HCT116 (cell line): ENCODE measurements at regions not wholly inside any gene's neighbourhood (a gene's known extent, or its start where the extent isn't known, plus 50 kb on each side); places are given as distances from the start of the nearest gene placed in this dataset.

ENCODE experiments used
- ATAC-seq: fragments of 200-7000 bp; cut with Tn5 transposase; 2 replicates; pipeline ENCODE4 v1.9.1; 2020; ENCODE audit warnings: mild to moderate bottlenecking, moderate library complexity
- BruUV-seq: library from RNA; stranded (reverse); fragments of 400-500 nt; replicated peaks from 2 replicates; lab custom pipeline; 2021; lab: Mats Ljungman, UMichigan
- CTCF ChIA-PET: fragments of 300-600 bp; sonication (Branson Sonifier 250); formaldehyde crosslinking; loops from one replicate; lab custom pipeline; 2021; ENCODE audit warnings: antibody characterized with exemption; lab: Charles Lee
- POLR2A ChIA-PET: fragments of 300-600, 350-600 bp; sonication (Branson Sonifier 250); formaldehyde crosslinking; loops from one replicate; lab custom pipeline; 2021; ENCODE audit warnings: antibody characterized with exemption; lab: Charles Lee
- RAD21 ChIA-PET, 2 experiments: fragments of 300-600 bp; sonication (Branson Sonifier 250); formaldehyde crosslinking; loops; one replicate each; lab custom pipeline; 2023; ENCODE audit warnings: low total read pairs in 2 of 2; ENCODE audit not compliant: uncharacterized antibody in 2 of 2, unreplicated experiment in 2 of 2, low non-redundant PET in 1 of 2; lab: Charles Lee
- DNase-seq: peaks from one replicate; pipeline ENCODE4 v3.0.0-alpha.2; 2010; ENCODE audit warnings: low read depth, low spot score
- H2AFZ ChIP-seq: fragments of 200-600 bp; shearing (Covaris generic), sonication (generic); 2 replicates; pipeline ENCODE4 v1.6.1; 2017; ENCODE audit warnings: low read depth, mixed run types, mixed read lengths, antibody characterized with exemption, low read length; ENCODE audit not compliant: poor library complexity, severe bottlenecking
- H3K27ac ChIP-seq: 2 replicates; pipeline ENCODE4 v1.5.1; 2012; ENCODE audit warnings: low read depth, low read length
- H3K27me3 ChIP-seq: fragments of 200-600 bp; sonication (generic); 2 replicates; pipeline ENCODE4 v1.6.1; 2016; ENCODE audit warnings: mixed run types, low read length, mixed read lengths; ENCODE audit not compliant: insufficient read depth
- H3K36me3 ChIP-seq, 2 experiments: fragments of 200-500 bp in 1 of 2; fragments of 200-600 bp in 1 of 2; sonication (Bioruptor generic) in 1 of 2; sonication (generic) in 1 of 2; 2 replicates each; pipeline versions ENCODE4 v1.5.1 to v1.6.1; 2014 to 2016; ENCODE audit warnings: low read length in 2 of 2, inconsistent platforms in 1 of 2, mixed read lengths in 1 of 2, mixed run types in 1 of 2; ENCODE audit not compliant: insufficient read depth in 2 of 2, control insufficient read depth in 1 of 2
- H3K4me1 ChIP-seq, 2 experiments: fragments of 200-600 bp in 1 of 2; sonication (generic) in 1 of 2; 2 replicates each; pipeline versions ENCODE4 v1.5.1 to v1.6.1; 2012 to 2017; ENCODE audit warnings: low read length in 2 of 2, inconsistent platforms in 1 of 2, mild to moderate bottlenecking in 1 of 2, mixed read lengths in 1 of 2, mixed run types in 1 of 2, moderate library complexity in 1 of 2; ENCODE audit not compliant: insufficient read depth in 2 of 2, control insufficient read depth in 1 of 2
- H3K4me2 ChIP-seq: fragments of 200-600 bp; sonication (generic); 2 replicates; pipeline ENCODE4 v1.6.1; 2017; ENCODE audit warnings: mixed run types, low read length, mixed read lengths
- H3K4me3 ChIP-seq, 2 experiments: fragments of 200-600 bp in 1 of 2; sonication (generic) in 1 of 2; replicated peaks in 1 of 2; 2 replicates each; pipeline ENCODE4 v1.5.1; 2011 to 2016; ENCODE audit warnings: low read length in 2 of 2, control low read depth in 1 of 2, low read depth in 1 of 2, mild to moderate bottlenecking in 1 of 2, mixed read lengths in 1 of 2, mixed run types in 1 of 2
- H3K79me2 ChIP-seq: fragments of 200-600 bp; sonication (generic); 2 replicates; pipeline ENCODE4 v1.6.1; 2017; ENCODE audit warnings: mild to moderate bottlenecking, mixed run types, low read length, moderate library complexity, mixed read lengths; ENCODE audit not compliant: insufficient read depth
- H3K9ac ChIP-seq: fragments of 200-600 bp; sonication (generic); 2 replicates; pipeline ENCODE4 v1.6.1; 2016; ENCODE audit warnings: low read length, mixed read lengths
- H3K9me2 ChIP-seq: fragments of 200-600 bp; sonication (generic), shearing (Covaris generic); 2 replicates; pipeline ENCODE4 v1.6.1; 2017; ENCODE audit warnings: mixed run types, mild to moderate bottlenecking, moderate library complexity; ENCODE audit not compliant: insufficient read depth
- H3K9me3 ChIP-seq, 2 experiments: fragments of 200-500 bp in 1 of 2; fragments of 200-600 bp in 1 of 2; sonication (Bioruptor generic) in 1 of 2; sonication (generic) in 1 of 2; 2 replicates each; pipeline ENCODE4 v1.6.1; 2014 to 2017; ENCODE audit warnings: low read length in 2 of 2, mixed read lengths in 2 of 2, inconsistent platforms in 1 of 2, low read depth in 1 of 2, mild to moderate bottlenecking in 1 of 2, mixed run types in 1 of 2, moderate library complexity in 1 of 2; ENCODE audit not compliant: control insufficient read depth in 1 of 2, insufficient read depth in 1 of 2
- H4K20me1 ChIP-seq: fragments of 200-600 bp; sonication (generic), shearing (Covaris generic); 2 replicates; pipeline ENCODE4 v1.6.1; 2017; ENCODE audit warnings: mixed run types, mild to moderate bottlenecking, moderate library complexity; ENCODE audit not compliant: insufficient read depth
- EGR1 ChIP-seq: IDR thresholded peaks from 2 replicates; pipeline ENCODE4 v1.6.1; 2012; ENCODE audit warnings: low read depth
- ELF1 ChIP-seq: IDR thresholded peaks from 2 replicates; pipeline ENCODE4 v1.6.1; 2012; ENCODE audit warnings: low read depth, borderline replicate concordance
- EZH2 ChIP-seq: fragments of 200-600 bp; sonication (generic); IDR thresholded peaks from 2 replicates; pipeline ENCODE4 v1.6.1; 2017; ENCODE audit warnings: antibody characterized with exemption, mixed run types
- FOSL1 ChIP-seq: IDR thresholded peaks from 2 replicates; pipeline ENCODE4 v1.6.1; 2012; ENCODE audit warnings: low read depth
- JUND ChIP-seq: IDR thresholded peaks from 2 replicates; pipeline ENCODE4 v1.6.1; 2012
- POLR2AphosphoS5 ChIP-seq: IDR thresholded peaks from 2 replicates; pipeline ENCODE4 v1.6.1; 2011; ENCODE audit warnings: mild to moderate bottlenecking, low read depth, low read length, moderate library complexity
- RAD21 ChIP-seq: IDR thresholded peaks from 2 replicates; pipeline ENCODE4 v1.6.1; 2012; ENCODE audit warnings: low read depth, mild to moderate bottlenecking
- SIN3A ChIP-seq: IDR thresholded peaks from 2 replicates; pipeline ENCODE4 v1.6.1; 2012; ENCODE audit warnings: low read depth
- YY1 ChIP-seq: IDR thresholded peaks from 2 replicates; pipeline ENCODE4 v1.6.1; 2011; ENCODE audit warnings: low read length, low read depth, moderate library complexity, mild to moderate bottlenecking; ENCODE audit not compliant: insufficient replicate concordance; ENCODE audit errors: extremely low read depth
- ZFX ChIP-seq: fragments of 450-650 bp; IDR thresholded peaks from 2 replicates; pipeline ENCODE4 v1.6.1; 2017
- ZNF274 ChIP-seq: fragments of 200-500 bp; sonication (Bioruptor generic); IDR thresholded peaks from 2 replicates; pipeline ENCODE4 v1.6.1; 2014; ENCODE audit warnings: mild to moderate bottlenecking, low read depth, low read length, inconsistent platforms
- intact Hi-C: fragments of 100-400 bp; cut with micrococcal nuclease; formaldehyde crosslinking; loops from 2 replicates; pipeline ENCODE4 v1.10.0; 2022
- TF ChIP-seq, protein P1 (sequence below): IDR thresholded peaks from 2 replicates; pipeline ENCODE4 v1.6.1; 2012
- TF ChIP-seq, protein P2 (sequence below): IDR thresholded peaks from 2 replicates; pipeline ENCODE4 v1.6.1; 2012; ENCODE audit warnings: low read depth

DNA sequence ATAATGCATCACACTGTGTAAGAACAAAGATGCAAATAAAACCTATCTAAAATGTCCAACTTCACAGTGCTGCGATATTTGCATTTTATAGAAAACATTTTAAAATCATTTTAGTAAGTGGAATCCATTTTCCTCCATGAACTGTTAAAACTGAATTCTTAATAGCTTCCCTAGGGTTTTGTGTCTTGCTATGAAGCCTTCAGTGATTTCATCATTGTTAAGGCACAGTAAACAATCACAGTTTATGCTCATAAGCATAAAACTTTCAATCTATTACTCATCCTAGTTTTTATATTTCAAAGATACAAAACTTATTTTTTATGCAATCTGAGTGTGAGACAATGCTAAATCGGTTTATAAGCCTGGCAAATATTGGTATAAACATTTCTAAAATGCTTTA, 509.7 kb downstream of the TUSC7 start:
- no peaks in the 10 kb centered on the region for H3K4me1 ChIP-seq
- TF ChIP-seq POLR2AphosphoS5 (no peak), EGR1 (no peak), RAD21 (no peak), ZFX (no peak), FOSL1 (no peak), ZNF274 (no peak), ELF1 (no peak), EZH2 (no peak), SIN3A (no peak), JUND (no peak), YY1 (no peak)
- TF ChIP-seq, protein P1, sequence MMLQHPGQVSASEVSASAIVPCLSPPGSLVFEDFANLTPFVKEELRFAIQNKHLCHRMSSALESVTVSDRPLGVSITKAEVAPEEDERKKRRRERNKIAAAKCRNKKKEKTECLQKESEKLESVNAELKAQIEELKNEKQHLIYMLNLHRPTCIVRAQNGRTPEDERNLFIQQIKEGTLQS, result no peak
- TF ChIP-seq, protein P2, sequence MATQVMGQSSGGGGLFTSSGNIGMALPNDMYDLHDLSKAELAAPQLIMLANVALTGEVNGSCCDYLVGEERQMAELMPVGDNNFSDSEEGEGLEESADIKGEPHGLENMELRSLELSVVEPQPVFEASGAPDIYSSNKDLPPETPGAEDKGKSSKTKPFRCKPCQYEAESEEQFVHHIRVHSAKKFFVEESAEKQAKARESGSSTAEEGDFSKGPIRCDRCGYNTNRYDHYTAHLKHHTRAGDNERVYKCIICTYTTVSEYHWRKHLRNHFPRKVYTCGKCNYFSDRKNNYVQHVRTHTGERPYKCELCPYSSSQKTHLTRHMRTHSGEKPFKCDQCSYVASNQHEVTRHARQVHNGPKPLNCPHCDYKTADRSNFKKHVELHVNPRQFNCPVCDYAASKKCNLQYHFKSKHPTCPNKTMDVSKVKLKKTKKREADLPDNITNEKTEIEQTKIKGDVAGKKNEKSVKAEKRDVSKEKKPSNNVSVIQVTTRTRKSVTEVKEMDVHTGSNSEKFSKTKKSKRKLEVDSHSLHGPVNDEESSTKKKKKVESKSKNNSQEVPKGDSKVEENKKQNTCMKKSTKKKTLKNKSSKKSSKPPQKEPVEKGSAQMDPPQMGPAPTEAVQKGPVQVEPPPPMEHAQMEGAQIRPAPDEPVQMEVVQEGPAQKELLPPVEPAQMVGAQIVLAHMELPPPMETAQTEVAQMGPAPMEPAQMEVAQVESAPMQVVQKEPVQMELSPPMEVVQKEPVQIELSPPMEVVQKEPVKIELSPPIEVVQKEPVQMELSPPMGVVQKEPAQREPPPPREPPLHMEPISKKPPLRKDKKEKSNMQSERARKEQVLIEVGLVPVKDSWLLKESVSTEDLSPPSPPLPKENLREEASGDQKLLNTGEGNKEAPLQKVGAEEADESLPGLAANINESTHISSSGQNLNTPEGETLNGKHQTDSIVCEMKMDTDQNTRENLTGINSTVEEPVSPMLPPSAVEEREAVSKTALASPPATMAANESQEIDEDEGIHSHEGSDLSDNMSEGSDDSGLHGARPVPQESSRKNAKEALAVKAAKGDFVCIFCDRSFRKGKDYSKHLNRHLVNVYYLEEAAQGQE, result no peak
- H3K9ac ChIP-seq, result no peak overlapping the region
- no peaks in the 10 kb centered on the region; the same call in 1 of the 2 replicates for H4K20me1 ChIP-seq
- no peak overlapping the region for H3K27ac ChIP-seq
- no peak overlapping the region for H3K4me2 ChIP-seq
- no peaks in the 10 kb centered on the region for H3K36me3 ChIP-seq
- DNase-seq, result no peak
- H2AFZ ChIP-seq, result no peak overlapping the region
- ChIA-PET RAD21 (no interaction called here), CTCF (no interaction called here), POLR2A (no interaction called here)
- ATAC-seq, result no peak
- no peaks in the 10 kb centered on the region for H3K79me2 ChIP-seq
- H3K4me3 ChIP-seq, result no peak overlapping the region
- no peaks in the 10 kb centered on the region for H3K9me2 ChIP-seq
- H3K9me3 ChIP-seq, result no peaks in the 10 kb centered on the region
- H3K27me3 ChIP-seq, result no peaks in the 10 kb centered on the region
- intact Hi-C loops, result no loop called here
- no TSS peak for BruUV-seq
